IPS-18c (cell line): ENCODE measurements at regions not wholly inside any gene's neighbourhood (a gene's known extent, or its start where the extent isn't known, plus 50 kb on each side); places are given as distances from the start of the nearest gene placed in this dataset.
"Not testable (repeated sequence)": the region's sequence is repeated elsewhere in the genome, so short reads cannot be mapped to it uniquely, and the experiment has no call there.

Experiments used
- H3K4me3 ChIP-seq: 2 replicates; pipeline ENCODE4 v1.7.0; 2013; ENCODE audit warnings: low read depth, mild to moderate bottlenecking, low read length, moderate library complexity; ENCODE audit not compliant: insufficient read depth
- H3K9me3 ChIP-seq: one replicate; pipeline ENCODE4 v1.6.1; 2013; ENCODE audit warnings: mild to moderate bottlenecking, low read length, moderate library complexity; ENCODE audit not compliant: control insufficient read depth, insufficient read depth

DNA sequence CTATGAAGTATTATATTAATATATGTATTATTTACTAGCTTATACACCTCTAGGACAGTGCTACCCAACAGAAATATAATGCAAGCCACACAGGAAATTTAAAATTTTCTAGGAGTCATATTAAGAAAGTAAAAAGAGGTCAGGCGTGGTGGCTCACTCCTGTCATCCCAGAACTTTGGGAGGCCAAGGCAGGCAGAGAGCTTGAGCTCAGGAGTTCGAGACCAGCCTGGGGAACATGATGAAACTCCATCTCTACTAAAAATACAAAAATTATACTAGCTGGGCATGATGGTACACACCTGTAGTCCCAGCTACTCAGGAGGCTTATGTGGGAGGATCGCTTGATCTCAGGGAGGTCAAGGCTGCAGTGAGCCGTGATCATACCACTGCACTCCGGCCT is 237.6 kb upstream of the ZNF217 start:
- Histone ChIP-seq H3K4me3 (no peak overlapping the region), H3K9me3 (no peaks in the 10 kb centered on the region)

DNA sequence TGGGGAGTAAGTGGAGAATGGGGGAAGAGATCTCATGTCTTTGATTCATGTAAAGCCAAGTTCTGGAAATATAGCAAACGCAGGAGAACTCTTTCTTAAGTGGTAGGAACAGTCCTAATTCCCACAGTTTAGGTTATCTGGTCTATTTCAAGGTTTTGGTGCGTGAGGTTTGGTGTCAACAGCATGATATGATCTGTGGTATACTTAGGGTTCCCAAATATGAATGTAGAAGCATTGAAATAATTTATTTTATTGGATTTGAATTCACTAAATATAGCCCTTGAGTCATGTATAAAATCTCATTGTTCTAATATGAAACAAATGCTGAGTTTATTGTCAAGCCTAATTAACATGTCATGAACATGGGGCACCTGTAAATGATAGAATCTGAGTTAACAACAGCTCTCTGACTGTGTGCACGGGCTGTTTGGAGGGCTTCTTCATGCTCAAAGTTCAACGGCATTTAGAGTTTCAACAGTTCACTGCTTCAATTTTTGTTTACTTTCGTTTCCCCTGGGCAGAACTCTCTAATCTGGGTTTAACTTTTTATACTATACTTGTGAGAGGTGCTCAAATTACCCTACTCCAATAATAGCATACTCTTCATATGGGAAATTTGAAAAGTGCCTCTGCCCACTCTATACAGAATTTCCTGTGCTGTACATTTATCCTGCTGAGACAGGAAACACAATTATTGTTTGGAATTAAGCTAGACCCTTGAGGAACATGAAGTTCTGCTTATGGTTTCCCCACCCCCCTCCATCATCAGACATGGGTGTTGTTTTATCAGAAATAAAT is 236.3 kb upstream of the ZNF217 start:
- Histone ChIP-seq H3K4me3 (no peak overlapping the region), H3K9me3 (no peaks in the 10 kb centered on the region)

DNA sequence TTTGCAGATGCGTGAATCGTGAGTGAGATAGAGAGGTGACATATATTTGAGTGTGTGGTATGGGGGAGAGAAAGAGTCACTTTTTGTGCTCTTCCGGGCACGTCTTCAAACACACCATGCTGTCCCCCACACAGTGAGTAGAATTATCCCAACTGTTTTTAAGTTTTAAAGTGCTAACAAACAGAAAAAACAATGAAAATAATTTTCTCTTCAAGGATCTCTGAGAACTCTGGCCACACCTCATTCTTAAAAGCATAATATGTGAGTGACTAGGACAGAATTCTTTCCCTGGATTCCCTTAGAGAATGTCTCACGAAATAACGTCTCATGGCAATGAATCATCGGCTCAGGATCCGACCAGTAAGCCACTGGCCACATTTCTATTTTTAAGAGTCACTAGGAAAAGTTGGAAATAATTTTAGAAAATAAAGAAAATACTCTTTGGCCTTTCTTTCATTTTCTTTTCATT is 235.7 kb upstream of the ZNF217 start:
- Histone ChIP-seq H3K4me3 (no peak overlapping the region), H3K9me3 (no peaks in the 10 kb centered on the region)

DNA sequence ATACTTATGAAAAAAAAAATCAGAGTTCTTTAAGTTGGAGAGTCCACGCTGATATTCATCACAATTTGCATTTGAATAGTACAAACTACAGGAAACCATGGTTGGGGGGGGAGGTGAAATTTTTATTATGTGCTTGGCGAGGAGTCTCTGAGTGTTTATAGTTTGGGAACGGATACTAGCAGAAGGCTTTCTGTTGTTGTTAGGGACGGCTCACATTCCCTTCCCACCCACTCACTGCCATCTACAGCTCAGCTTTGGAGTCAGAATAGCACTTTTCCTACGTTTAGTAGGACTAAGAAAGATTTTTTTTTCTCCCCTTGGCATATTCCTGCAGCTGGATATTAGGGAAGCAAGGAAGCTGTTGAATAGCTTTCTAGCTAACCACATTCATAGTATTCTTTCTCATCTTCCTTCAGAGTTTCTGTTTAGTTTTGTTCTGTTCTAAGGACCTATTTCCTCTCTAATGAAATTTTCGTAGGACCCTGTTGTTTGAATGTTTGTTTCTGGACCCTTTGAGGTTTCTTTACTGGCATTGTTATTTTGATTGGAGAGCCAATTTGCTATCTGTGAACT is 235.1 kb upstream of the ZNF217 start:
- H3K9me3 ChIP-seq: no peaks in the 10 kb centered on the region
- no peak overlapping the region for H3K4me3 ChIP-seq

DNA sequence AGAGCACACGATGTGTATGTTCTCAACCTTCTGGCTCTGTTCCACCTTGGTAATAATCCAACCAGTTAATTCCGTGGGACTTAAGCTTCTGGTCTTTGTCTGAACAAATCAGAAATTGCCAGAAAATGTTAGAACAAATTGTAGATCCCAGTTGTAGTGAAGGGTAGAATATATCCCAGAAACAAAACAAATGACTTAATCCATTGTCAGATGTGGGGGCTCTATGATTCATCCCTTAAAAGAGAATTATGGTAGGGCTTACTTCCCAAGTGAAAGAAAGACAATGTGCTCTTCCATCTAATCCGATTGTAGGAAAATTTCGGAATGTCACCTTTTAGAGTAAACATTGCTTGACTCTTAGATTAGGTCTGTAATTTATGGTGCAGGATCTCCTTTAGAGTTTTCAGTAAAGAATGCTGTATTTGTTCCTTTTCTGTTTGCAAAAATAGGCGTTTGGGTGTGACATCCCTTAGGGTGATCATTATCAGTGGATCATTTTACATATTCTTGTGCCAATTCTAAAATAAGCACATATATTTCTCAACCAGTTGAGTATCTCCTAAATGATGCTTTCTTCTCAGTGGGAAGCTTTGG is 234.5 kb upstream of the ZNF217 start:
- no peak overlapping the region for H3K4me3 ChIP-seq

DNA sequence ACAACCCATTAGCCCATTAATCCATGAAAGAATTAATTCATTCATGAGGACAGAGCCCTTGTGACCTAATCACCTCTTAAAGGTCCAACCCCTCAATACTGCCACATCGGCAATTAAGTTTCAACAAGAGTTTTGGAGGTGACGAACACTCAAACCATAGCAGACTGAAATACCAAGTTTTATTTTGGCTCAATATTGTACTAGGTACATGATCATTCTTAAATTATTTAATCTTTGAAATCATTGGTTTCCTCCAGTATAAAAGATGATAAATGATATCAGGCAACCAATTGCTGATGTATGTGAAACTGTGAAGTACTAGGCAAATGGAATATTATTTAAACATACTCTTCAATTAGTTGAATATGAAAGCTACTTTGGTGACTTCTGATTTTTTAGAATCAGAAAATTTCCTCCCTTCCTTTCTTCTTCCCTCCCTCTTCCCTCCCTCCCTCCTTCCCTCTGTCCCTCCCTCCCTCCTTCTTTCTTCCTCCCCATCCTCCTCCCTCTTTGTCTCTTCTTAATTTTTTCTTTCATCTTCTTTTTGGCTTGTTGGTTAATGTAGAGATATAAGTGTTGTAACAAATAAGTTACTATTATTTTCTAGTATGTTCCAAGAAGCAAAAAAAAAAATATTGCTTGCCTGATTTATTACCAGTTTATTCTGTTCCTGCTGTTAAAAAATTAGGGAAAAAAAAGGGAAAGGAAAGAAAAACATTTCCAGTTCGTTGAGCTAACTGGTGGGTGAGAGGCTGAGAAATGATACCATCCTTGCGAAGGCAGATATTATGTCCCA is 233.9 kb upstream of the ZNF217 start:
- H3K4me3 ChIP-seq: no peak overlapping the region
- H3K9me3 ChIP-seq: no peaks in the 10 kb centered on the region

More for the DNA sequence above, 234.5 kb upstream of the ZNF217 start:
- H3K9me3 ChIP-seq: no peaks in the 10 kb centered on the region

DNA sequence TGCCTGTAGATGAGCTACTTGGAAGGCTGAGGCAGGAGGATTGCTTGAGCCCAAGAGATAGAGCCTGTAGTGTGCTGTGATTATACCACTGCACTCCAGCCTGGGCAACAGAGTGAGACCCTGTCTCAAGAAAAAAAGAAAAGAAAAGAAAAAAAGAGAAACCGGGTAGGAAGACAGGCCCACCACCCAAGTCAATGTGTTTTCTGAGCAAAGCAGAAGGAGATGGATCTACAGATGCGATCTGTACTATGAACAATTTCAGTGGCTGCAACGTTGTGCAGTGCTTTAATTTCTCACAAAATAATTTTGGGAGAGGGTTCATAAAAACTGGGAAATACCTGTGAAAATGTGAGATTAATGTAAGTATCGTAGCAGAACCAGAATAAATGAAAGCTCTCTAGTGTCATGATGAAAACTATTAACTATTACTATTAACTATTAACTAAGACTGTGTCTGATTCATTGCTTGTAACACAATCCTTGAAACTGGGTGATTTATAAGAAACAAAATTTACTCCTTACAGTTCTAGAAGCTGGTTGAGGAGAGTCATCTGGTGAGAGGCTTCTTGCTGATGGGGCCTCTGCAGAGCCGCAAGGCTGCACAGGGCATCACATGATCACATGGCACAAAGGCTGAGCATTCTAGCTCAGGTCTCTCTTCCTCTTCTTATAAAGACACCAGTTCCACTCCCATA is 233.1 kb upstream of the ZNF217 start:
- Histone ChIP-seq H3K4me3 (no peak overlapping the region), H3K9me3 (no peaks in the 10 kb centered on the region)

DNA sequence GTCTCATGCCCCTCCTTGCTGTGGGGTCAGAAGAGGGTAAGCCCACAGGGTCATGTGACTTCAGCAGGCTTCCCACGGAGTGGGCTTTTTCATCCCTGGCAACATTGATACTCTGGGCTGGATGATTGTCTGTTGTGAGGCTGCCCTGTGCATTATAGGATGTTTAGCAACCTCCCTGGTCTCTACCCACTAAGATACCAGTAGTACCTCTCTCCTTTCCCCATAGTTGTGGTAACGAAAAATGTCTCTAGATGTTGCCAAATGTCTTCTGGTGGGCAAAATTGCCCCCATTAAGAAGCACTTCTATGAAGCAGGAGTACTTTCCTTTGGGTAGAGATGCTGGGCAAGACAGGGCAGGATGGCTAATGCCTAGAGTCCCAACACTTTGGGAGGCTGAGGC is 232.5 kb upstream of the ZNF217 start:
- H3K9me3 ChIP-seq: no peaks in the 10 kb centered on the region
- no peak overlapping the region for H3K4me3 ChIP-seq

DNA sequence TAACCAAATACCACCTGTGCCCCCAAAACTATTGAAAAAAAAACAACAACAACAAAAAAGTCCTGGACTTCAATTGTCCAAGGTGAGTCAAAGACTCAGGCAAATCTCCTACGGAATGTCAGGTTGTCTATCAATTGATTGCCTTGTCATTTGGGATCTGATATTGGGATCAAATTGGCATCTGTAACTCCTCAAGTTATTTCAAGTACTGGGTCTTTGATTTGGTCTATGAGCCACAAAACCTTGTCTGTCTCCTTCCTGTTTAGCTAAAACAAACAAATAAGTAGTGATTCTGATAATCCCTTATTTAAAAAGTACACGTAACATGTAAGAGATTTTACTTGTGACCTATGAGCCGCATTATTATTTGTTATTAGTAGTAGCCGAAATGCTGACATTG is 231.6 kb upstream of the ZNF217 start:
- Histone ChIP-seq H3K9me3 (no peaks in the 10 kb centered on the region), H3K4me3 (no peak overlapping the region)

DNA sequence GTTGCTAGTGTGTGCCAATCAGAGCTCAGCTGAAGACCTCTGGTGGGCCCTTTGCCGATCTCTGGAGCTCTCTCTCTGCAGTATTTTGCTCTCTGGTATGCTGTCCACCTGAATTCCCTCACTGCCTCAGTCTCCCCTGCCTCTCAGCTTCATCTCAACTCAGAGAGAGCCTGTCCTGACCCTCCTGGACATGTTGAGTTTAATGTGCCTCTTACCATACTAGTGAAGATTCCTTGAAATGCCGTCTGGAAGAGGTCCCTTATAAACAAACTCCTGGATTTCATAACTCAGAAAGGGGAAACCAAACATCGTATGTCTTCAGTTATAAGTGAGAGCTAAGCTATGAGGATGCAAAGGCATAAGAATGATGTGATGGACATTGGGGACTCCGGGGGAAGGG is 231.1 kb upstream of the ZNF217 start:
- Histone ChIP-seq H3K4me3 (no peak overlapping the region), H3K9me3 (no peaks in the 10 kb centered on the region)

DNA sequence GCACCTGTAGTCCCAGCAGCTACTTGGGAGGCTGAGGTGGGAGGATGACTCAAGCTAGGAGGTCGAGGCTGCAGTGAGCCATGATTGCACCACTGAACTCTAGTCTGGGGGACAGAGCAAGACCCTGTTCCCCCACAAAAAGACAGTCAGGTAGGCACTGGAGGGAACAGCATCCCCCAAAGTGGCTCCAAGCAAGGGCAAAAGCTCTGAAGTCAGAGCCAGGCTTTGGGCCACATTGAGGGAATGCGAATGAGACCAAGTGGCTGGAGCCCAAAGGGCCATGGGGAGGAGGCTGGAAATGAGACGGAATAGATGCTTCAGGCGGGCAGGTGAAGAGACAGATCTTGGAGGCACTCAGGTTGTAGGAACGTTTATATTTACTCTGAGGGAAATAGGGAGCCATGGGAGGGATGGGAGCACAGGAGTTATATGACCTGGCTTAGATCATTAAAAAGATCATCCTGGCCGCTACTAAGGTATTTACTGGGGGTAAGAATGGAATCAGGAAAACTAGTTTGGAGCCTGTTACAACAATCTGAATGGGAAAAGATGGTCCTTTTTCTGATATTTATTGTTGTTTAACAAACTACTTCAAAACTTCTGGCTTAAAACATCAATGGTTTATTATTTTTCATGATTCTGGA is 229.6 kb upstream of the ZNF217 start:
- no peaks in the 10 kb centered on the region for H3K9me3 ChIP-seq
- no peak overlapping the region for H3K4me3 ChIP-seq

DNA sequence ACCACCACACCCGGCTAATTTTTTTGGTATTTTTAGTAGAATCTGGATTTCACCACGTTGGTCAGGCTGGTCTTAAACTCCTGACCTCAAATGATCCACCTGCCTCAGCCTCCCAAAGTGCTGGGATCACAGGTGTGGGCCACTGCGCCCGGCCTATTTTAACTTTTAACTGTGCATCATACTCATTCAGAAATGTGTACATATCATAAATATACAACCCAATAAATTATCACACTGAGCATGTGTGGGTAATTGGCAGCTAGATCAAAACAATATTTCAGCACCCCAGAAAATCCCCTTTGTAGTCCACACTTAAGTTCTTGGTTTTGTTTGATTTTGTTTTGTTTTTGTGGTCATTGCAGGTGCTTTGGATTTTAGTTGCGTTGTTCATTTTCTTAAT is 228.9 kb upstream of the ZNF217 start:
- Histone ChIP-seq H3K4me3 (no peak overlapping the region), H3K9me3 (no peaks in the 10 kb centered on the region)

DNA sequence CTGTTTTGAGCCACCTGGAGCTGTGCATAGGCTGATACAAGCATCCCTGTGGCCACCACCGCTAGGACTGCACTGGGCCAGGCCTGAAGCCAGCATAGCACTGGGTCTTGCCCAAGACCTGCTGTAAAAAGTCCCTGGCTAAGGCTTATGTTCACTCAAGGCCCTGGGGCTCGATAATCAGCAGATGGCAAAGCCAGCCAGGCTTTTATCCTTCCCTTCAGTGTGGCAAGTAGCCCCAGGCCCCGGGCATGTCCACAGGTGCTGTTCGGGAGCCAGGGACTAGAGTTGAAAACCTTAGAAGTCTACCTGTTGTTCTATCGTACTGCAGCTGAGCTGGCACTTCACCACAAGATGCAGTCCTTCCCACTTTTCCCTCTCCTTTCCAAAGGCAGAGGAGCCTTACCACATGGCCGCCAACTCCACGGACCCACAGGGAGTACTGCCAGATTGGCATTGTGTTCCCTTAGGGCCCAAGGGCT is 226.4 kb upstream of the ZNF217 start:
- Histone ChIP-seq H3K9me3 (no peaks in the 10 kb centered on the region), H3K4me3 (no peak overlapping the region)

DNA sequence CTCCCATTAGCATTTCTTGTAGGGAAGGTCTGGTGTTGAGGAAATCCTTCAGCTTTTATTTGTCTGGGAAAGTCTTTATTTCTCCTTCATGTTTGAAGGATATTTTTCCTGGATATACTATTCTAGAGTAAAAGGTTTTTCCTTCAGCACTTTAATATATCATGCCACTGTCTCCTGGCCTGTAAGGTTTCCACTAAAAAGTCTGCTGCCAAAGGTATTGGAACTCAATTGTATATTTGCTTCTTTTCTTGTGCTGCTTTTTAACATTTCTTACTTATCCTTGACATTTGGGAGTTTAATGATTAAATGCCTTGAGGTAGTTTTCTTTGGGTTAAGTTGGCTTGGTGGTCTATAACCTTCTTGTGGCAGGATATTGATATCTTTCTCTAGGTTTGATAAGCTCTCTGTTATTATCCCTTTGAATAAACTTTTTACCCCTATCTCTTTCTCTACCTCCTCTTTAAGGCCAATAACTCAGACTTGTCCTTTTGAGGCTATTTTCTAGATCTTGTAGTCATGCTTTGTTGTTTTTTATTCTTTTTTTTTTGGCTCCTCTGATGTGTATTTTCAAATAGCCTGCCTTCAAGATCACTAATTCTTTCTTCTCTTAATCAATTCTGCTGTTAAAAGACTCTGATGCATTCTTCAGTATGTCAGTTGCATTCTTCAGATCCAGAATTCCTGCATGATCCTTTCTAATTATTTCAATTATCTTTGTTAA is 225.0 kb upstream of the ZNF217 start:
- Histone ChIP-seq H3K4me3 (no peak overlapping the region), H3K9me3 (no peaks in the 10 kb centered on the region)

DNA sequence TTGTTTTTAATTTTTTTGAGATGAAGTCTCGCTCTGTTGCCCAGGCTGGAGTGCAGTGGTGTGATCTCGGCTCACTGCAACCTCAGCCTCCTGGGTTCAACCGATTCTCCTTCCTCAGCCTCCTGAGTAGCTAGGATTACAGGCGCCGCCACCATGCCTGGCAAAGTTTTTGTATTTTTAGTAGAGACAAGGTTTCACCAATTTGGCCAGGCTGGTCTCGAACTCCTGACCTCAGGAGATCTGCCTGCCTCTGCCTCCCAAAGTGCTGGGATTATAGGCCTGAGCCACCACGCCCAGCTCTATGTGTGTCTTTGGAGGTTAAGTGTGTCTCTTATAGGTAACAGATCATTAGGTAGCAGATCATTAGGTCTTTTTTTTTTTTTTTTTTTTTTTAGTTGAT is 223.9 kb upstream of the ZNF217 start:
- not testable (repeated sequence) for H3K4me3 ChIP-seq, H3K9me3 ChIP-seq

DNA sequence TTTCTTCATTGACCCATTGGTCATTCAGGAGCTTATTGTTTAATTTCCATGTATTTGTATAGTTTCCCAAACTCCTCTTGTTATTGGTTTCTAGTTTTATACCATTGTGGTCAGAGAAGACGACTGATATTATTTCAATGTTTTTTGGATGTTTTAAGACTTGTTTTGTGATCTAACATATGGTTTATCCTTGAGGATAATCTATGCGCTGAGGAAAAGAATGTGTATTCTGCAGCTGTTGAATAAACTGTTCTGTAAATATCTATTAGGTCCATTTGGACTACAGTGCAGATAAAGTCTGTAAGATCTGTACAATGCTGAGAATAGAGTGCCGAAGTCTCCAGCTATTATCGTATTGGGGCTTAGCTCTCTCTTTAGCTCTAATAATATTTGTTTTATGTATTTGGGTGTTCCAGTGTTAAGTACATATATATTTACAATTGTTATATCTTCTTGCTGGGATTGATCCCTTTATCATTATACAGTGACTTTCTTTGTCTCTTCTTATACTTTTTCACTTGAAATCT is 223.3 kb upstream of the ZNF217 start:
- Histone ChIP-seq H3K4me3 (no peak overlapping the region), H3K9me3 (no peaks in the 10 kb centered on the region)
